Skeletal muscle tissue (tissue), 3 donors: ENCODE measurements at regions not wholly inside any gene's neighbourhood (a gene's known extent, or its start where the extent isn't known, plus 50 kb on each side); places are given as distances from the start of the nearest gene placed in this dataset.

Source experiments
- H3K27ac ChIP-seq: one replicate; pipeline ENCODE4 v1.7.0; 2013; ENCODE audit warnings: mild to moderate bottlenecking, low read depth, low read length, inconsistent platforms
- H3K27me3 ChIP-seq, 3 donors: one replicate each; pipeline ENCODE4 v1.7.0; 2013; ENCODE audit warnings: low read length in 3 of 3; ENCODE audit not compliant: control insufficient read depth in 3 of 3, insufficient read depth in 3 of 3
- H3K36me3 ChIP-seq, 3 donors: one replicate each; pipeline ENCODE4 v1.7.0; 2013; ENCODE audit warnings: low read length in 3 of 3; ENCODE audit not compliant: control insufficient read depth in 3 of 3, insufficient read depth in 3 of 3
- H3K4me1 ChIP-seq, 3 donors: one replicate each; pipeline ENCODE4 v1.7.0; 2013; ENCODE audit warnings: low read length in 3 of 3, mild to moderate bottlenecking in 3 of 3; ENCODE audit not compliant: control insufficient read depth in 3 of 3, insufficient read depth in 3 of 3
- H3K4me3 ChIP-seq, 3 donors: one replicate each; pipeline ENCODE4 v1.7.0; 2013; ENCODE audit warnings: low read length in 3 of 3
- H3K9ac ChIP-seq, 3 donors: one replicate each; pipeline ENCODE4 v1.7.0; 2013; ENCODE audit warnings: low read length in 3 of 3, mild to moderate bottlenecking in 3 of 3, moderate library complexity in 2 of 3, low read depth in 1 of 3
- H3K9me3 ChIP-seq, 3 donors: one replicate each; pipeline ENCODE4 v1.7.0; 2013; ENCODE audit warnings: low read length in 3 of 3; ENCODE audit not compliant: control insufficient read depth in 3 of 3
- donor health status: Osteomylitis.

DNA sequence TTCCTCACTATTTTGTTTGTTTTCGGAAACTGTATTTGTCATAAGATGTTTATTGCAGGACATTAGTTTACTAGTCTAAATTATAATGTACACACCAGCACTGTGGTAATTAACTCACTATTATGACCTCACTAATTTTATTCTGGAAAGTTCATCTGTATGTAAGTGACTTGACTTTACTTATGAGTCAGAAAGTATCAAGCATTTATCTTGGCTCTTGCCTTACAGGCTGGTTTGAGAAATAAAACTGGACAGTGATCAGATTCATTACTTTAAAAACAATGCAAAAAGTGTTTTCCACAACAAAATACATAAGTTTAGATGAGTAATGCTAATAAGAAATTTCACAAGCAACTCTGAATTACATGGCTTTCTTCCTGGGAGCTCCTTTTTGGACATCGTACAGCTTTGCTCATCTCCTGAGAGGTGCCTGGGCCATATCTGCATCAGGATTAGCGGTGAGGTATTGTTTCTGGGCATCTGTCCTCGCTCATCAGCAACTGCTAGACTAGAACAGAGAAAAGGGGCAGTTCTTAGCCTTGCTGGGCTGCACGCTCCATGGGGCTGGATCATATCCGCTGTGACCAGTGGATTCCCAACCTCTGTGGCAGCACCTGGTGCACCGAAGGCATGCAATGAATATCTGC is 179.8 kb downstream of the SOD2 start:
- no peaks in the 10 kb centered on the region for H3K27me3 ChIP-seq
- no peaks in the 10 kb centered on the region for H3K4me1 ChIP-seq
- no peak overlapping the region for H3K9ac ChIP-seq
- H3K36me3 ChIP-seq, result no peaks in the 10 kb centered on the region
- H3K4me3 ChIP-seq, result no peak overlapping the region
- H3K27ac ChIP-seq, result no peak overlapping the region
- H3K9me3 ChIP-seq, result no peaks in the 10 kb centered on the region

DNA sequence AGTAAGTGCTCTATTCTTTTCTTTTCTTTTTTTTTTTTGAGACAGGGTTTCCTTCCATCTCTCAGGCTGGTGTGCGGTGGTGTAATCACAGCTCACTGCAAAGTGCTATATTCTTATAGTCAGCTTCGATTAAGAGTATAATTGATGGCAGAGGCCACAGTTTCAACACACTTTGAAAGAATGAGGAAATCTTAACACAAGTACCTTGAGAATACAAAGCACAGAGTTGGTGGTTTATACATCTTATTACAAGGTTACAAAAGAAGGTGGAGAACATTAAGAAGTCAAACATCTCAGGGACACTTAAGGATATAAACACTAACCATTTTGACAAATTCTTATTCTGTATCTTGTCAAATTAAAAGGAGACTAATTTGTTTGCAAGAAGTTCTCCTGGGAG is 180.5 kb downstream of the SOD2 start:
- Histone ChIP-seq H3K4me1 (no peaks in the 10 kb centered on the region), H3K36me3 (no peaks in the 10 kb centered on the region), H3K9ac (no peak overlapping the region), H3K27ac (no peak overlapping the region), H3K9me3 (no peaks in the 10 kb centered on the region), H3K27me3 (no peaks in the 10 kb centered on the region), H3K4me3 (no peak overlapping the region)

- H3K9me3 ChIP-seq, result no peaks in the 10 kb centered on the region
- H3K27me3 ChIP-seq, result no peaks in the 10 kb centered on the region
- no peak overlapping the region for H3K9ac ChIP-seq
- no peaks in the 10 kb centered on the region for H3K4me1 ChIP-seq
- no peak overlapping the region for H3K4me3 ChIP-seq
- no peaks in the 10 kb centered on the region for H3K36me3 ChIP-seq
- no peak overlapping the region for H3K27ac ChIP-seq
Observed at GRCh38 chr6:159512104-159512503, 180.9 kb downstream of the SOD2 start.

DNA sequence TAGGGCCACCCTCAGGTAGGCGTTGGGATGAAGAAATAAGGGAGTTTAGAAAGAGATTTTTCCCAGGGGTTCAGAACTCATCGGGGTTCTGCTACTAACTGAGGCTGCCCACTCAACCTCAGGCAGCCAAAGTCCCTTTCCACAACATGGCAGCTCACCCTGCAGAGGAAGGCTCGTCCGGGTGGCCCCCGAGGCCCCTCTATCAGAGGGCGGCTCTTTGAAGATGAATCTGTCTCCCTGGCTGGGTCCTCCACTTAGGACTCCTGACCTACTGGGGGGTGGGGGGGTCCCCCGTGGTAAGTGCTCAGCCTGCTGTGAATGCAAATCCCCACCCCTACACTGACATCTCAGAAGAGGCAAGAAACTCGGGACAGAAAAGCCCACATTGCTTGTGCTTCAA is 182.9 kb downstream of the SOD2 start:
- H3K27ac ChIP-seq, result no peak overlapping the region
- no peak overlapping the region for H3K9ac ChIP-seq
- no peaks in the 10 kb centered on the region for H3K9me3 ChIP-seq
- no peak overlapping the region for H3K4me3 ChIP-seq
- no peaks in the 10 kb centered on the region for H3K36me3 ChIP-seq
- peaks cover 0 to 5% (median 0%) of the 10 kb centered on the region in 3 donors for H3K4me1 ChIP-seq
- no peaks in the 10 kb centered on the region for H3K27me3 ChIP-seq

DNA sequence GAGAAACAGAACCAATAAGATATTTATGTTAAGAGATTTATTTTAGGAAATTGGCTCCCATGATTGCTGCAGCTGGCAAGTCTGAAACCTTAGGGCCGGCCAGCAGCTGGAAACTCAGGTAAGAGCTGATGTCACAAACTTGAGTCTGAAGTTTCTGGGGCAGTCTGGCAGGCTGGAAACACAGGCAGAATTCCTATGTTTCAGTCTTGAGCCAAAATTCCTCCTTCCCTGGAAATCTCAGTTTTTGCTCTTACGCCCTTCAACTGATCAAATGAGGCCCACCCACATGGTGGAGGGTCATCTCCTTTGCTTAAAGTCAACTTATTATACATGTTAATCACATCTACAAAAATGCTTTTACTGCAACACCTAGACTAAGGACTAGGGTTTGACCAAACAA is 184.1 kb downstream of the SOD2 start:
- no peak overlapping the region for H3K4me3 ChIP-seq
- H3K27ac ChIP-seq, result no peak overlapping the region
- no peaks in the 10 kb centered on the region for H3K36me3 ChIP-seq
- H3K9me3 ChIP-seq, result no peaks in the 10 kb centered on the region
- H3K4me1 ChIP-seq, result peaks cover 0 to 10% (median 0%) of the 10 kb centered on the region in 3 donors
- H3K27me3 ChIP-seq, result no peaks in the 10 kb centered on the region
- H3K9ac ChIP-seq, result no peak overlapping the region

GRCh38 chr6:159506048-159506447 is 187.0 kb downstream of the SOD2 start:
- Histone ChIP-seq H3K9ac (no peak overlapping the region), H3K27ac (no peak overlapping the region), H3K4me1 (peaks cover 0 to 10% (median 0%) of the 10 kb centered on the region in 3 donors), H3K36me3 (no peaks in the 10 kb centered on the region), H3K27me3 (no peaks in the 10 kb centered on the region), H3K9me3 (no peaks in the 10 kb centered on the region), H3K4me3 (no peak overlapping the region)

- Histone ChIP-seq H3K27me3 (no peaks in the 10 kb centered on the region), H3K9ac (no peak overlapping the region), H3K27ac (no peak overlapping the region), H3K36me3 (no peaks in the 10 kb centered on the region), H3K4me3 (no peak overlapping the region), H3K4me1 (peaks cover 0 to 10% (median 0%) of the 10 kb centered on the region in 3 donors), H3K9me3 (no peaks in the 10 kb centered on the region)
Observed at GRCh38 chr6:159505140-159505922, 187.7 kb downstream of the SOD2 start.

DNA sequence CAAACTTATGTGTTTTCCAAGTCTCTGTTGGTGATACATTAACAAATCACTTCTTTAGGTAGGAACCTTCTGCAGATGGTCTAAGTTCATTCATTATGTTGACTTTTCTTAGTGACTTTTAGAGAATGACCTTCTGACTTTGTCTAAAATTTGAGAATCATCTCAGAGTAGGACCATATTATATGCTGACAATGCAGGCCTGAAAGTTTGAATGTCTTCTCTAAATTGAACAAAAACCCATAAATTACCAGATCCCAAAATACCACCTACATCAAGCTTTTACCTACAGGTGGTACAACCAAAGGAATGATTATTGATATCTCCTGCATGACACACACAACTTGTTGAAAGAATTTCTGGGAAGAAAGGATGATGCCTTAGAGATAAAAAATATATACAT is 191.5 kb downstream of the SOD2 start:
- no peak overlapping the region for H3K9ac ChIP-seq
- H3K9me3 ChIP-seq, result no peaks in the 10 kb centered on the region
- no peak overlapping the region for H3K4me3 ChIP-seq
- no peaks in the 10 kb centered on the region for H3K36me3 ChIP-seq
- H3K4me1 ChIP-seq, result peaks cover 0 to 10% (median 0%) of the 10 kb centered on the region in 3 donors
- no peaks in the 10 kb centered on the region for H3K27me3 ChIP-seq
- no peak overlapping the region for H3K27ac ChIP-seq

DNA sequence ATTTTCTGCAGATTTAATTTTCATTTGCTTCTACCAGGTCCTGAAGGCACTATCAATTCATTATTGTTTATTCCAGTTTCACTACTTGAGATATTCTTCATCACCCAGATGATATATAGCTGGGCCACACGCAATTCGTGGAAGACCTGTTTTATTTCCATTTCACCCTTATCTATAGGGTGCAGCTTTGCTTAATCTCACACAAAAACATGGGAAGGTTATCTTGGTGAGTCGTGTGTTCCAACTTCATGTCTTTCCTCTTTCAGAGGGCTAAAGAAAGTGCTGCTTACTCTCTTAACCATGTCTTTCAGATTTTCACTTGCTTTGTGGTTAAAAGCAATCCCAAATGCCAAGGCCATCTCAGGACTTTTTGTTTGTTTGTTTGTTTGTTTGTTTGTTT is 194.0 kb downstream of the SOD2 start:
- Histone ChIP-seq H3K27me3 (no peaks in the 10 kb centered on the region), H3K4me1 (peaks cover 0 to 4% (median 2%) of the 10 kb centered on the region in 3 donors), H3K9me3 (no peaks in the 10 kb centered on the region), H3K9ac (no peak overlapping the region), H3K4me3 (no peak overlapping the region), H3K27ac (no peak overlapping the region), H3K36me3 (no peaks in the 10 kb centered on the region)

- Histone ChIP-seq H3K9ac (no peak overlapping the region), H3K4me3 (no peak overlapping the region), H3K4me1 (peaks cover 2 to 14% (median 2%) of the 10 kb centered on the region in 3 donors), H3K27ac (no peak overlapping the region), H3K9me3 (no peaks in the 10 kb centered on the region), H3K36me3 (no peaks in the 10 kb centered on the region), H3K27me3 (no peaks in the 10 kb centered on the region)
Observed at GRCh38 chr6:159494586-159494972, 198.5 kb downstream of the SOD2 start.
